Calu3 (cell line): ENCODE measurements at regions not wholly inside any gene's neighbourhood (a gene's known extent, or its start where the extent isn't known, plus 50 kb on each side); places are given as distances from the start of the nearest gene placed in this dataset.

Experiments
- BruUV-seq: library from RNA; stranded (reverse); fragments of 400-500 nt; replicated peaks from 2 replicates; lab custom pipeline; 2021; lab: Mats Ljungman, UMichigan
- CTCF ChIA-PET: fragments of 300-600 bp; sonication (Branson Sonifier 250); formaldehyde crosslinking; loops from one replicate; lab custom pipeline; 2022; ENCODE audit warnings: antibody characterized with exemption; lab: Charles Lee
- DNase-seq: peaks from one replicate; pipeline ENCODE4 v3.0.0; 2022
- H3K27ac Mint-ChIP-seq: one replicate; pipeline ENCODE4 v1.8.0; 2022; ENCODE audit warnings: mixed read lengths; ENCODE audit not compliant: unreplicated experiment
- H3K27me3 Mint-ChIP-seq: one replicate; pipeline ENCODE4 v1.8.0; 2022; ENCODE audit warnings: mixed read lengths; ENCODE audit not compliant: unreplicated experiment
- H3K36me3 Mint-ChIP-seq: one replicate; pipeline ENCODE4 v1.8.0; 2022; ENCODE audit warnings: mild to moderate bottlenecking, moderate library complexity, mixed read lengths; ENCODE audit not compliant: insufficient read depth, unreplicated experiment
- H3K4me1 Mint-ChIP-seq: one replicate; pipeline ENCODE4 v1.8.0; 2022; ENCODE audit warnings: mild to moderate bottlenecking, low read depth, mixed read lengths; ENCODE audit not compliant: unreplicated experiment
- H3K4me3 Mint-ChIP-seq: one replicate; pipeline ENCODE4 v1.8.0; 2022; ENCODE audit warnings: mild to moderate bottlenecking, low read depth, moderate library complexity, mixed read lengths; ENCODE audit not compliant: unreplicated experiment
- H3K9me3 Mint-ChIP-seq: one replicate; pipeline ENCODE4 v1.8.0; 2022; ENCODE audit warnings: low read depth, mixed read lengths; ENCODE audit not compliant: unreplicated experiment
- intact Hi-C: fragments of 100-400 bp; cut with micrococcal nuclease; formaldehyde crosslinking; loops from one replicate; pipeline ENCODE4 v1.10.0; 2022; ENCODE audit not compliant: unreplicated experiment
- TF ChIP-seq, protein P1 (sequence below): fragments of 200-600 bp; IDR thresholded peaks from one replicate; pipeline ENCODE4 v1.8.0; 2022; ENCODE audit warnings: antibody characterized with exemption; ENCODE audit not compliant: unreplicated experiment

GRCh38 chr17:73941919-73942530 is 261.5 kb upstream of the RPL38 start:
- Mint-ChIP-seq H3K36me3 (no peaks in the 10 kb centered on the region), H3K27me3 (peaks cover 74% of the 10 kb centered on the region), H3K4me1 (no peaks in the 10 kb centered on the region), H3K4me3 (no peak overlapping the region), H3K27ac (no peak overlapping the region), H3K9me3 (no peaks in the 10 kb centered on the region)
- intact Hi-C loops = no loop called here
- CTCF ChIA-PET = no interaction called here
- DNase-seq = no peak
- TF ChIP-seq, protein P1, sequence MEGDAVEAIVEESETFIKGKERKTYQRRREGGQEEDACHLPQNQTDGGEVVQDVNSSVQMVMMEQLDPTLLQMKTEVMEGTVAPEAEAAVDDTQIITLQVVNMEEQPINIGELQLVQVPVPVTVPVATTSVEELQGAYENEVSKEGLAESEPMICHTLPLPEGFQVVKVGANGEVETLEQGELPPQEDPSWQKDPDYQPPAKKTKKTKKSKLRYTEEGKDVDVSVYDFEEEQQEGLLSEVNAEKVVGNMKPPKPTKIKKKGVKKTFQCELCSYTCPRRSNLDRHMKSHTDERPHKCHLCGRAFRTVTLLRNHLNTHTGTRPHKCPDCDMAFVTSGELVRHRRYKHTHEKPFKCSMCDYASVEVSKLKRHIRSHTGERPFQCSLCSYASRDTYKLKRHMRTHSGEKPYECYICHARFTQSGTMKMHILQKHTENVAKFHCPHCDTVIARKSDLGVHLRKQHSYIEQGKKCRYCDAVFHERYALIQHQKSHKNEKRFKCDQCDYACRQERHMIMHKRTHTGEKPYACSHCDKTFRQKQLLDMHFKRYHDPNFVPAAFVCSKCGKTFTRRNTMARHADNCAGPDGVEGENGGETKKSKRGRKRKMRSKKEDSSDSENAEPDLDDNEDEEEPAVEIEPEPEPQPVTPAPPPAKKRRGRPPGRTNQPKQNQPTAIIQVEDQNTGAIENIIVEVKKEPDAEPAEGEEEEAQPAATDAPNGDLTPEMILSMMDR = no peak
- no TSS peak for BruUV-seq

DNA sequence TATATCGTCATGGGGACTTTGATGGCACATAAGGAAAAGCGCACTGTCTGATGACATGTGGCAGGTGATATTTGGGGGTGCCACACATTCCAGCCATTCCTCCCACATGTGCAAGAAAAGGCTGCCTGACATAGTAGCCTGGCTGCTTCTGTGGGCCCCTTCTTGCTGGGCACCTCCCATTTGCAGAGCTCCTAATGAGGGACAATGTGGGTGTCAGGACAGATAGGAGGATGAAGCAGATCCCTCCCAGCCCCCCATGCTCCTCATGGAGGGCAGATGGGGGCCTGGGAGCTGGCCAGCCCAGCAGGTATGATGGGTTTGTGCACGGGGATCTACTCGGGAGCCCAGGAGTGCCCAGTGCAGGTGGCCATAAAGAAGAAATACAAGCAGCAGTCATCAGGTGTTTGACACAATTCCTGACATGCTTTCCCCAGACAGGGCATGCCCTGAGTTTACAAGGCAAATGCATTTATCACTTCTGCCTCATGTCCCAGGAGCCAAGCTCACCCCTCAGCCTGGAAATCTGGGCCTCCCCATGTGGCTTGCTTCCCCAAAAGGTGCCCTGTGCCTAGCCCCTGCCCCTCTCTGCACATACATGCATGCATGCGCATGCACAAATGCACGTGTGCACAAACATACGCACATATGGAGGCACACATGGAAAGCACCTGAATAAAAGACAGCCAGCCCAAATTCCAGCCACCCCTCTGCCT is 260.6 kb upstream of the RPL38 start:
- no peak for DNase-seq
- no peaks in the 10 kb centered on the region for H3K36me3 Mint-ChIP-seq
- peaks cover 74% of the 10 kb centered on the region for H3K27me3 Mint-ChIP-seq
- no peak overlapping the region for H3K4me3 Mint-ChIP-seq
- intact Hi-C loops = no loop called here
- CTCF ChIA-PET = interaction anchor here (0.7 kb wide), 1 partner anchor 82 kb away, joined by 7 read pairs; no protein-coding TSS in a partner anchor
- no peaks in the 10 kb centered on the region for H3K9me3 Mint-ChIP-seq
- TF ChIP-seq, protein P1 = no peak
- H3K27ac Mint-ChIP-seq = no peak overlapping the region
- BruUV-seq = no TSS peak
- no peaks in the 10 kb centered on the region for H3K4me1 Mint-ChIP-seq

GRCh38 chr17:73943416-73944110 is 259.9 kb upstream of the RPL38 start:
- Mint-ChIP-seq H3K9me3 (no peaks in the 10 kb centered on the region), H3K27ac (no peak overlapping the region), H3K4me3 (no peak overlapping the region), H3K36me3 (no peaks in the 10 kb centered on the region), H3K4me1 (no peaks in the 10 kb centered on the region), H3K27me3 (peaks cover 70% of the 10 kb centered on the region)
- no peak for DNase-seq
- BruUV-seq = no TSS peak
- CTCF ChIA-PET = no interaction called here
- intact Hi-C loops = no loop called here
- TF ChIP-seq, protein P1 = no peak

DNA sequence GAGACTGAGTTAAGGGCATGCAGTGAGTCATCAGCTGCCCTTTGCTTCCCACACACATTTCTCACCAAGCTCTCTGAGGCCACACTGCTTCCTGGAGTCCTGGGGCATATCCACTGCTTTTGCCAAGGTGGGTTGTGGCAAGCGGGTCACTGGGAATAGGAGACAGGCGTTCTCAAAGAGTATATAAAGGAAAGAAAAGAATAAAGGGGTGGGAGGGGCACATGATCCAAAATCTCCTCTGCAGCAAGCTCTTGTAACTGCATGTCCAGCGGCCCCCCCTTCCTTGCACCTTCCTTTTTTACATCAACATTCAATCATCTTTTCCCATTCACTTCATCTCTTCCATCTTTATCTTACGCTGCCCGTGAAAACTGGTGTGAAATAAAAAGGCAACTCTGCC is 259.1 kb upstream of the RPL38 start:
- TF ChIP-seq, protein P1 = no peak
- Mint-ChIP-seq H3K4me3 (no peak overlapping the region), H3K36me3 (no peaks in the 10 kb centered on the region), H3K9me3 (no peaks in the 10 kb centered on the region), H3K27ac (no peak overlapping the region), H3K27me3 (peaks cover 64% of the 10 kb centered on the region), H3K4me1 (no peaks in the 10 kb centered on the region)
- no TSS peak for BruUV-seq
- CTCF ChIA-PET = no interaction called here
- intact Hi-C loops = no loop called here
- no peak for DNase-seq
